ENCODE measurements at regions not wholly inside any gene's neighbourhood (a gene's known extent, or its start where the extent isn't known, plus 50 kb on each side); places are given as distances from the start of the nearest gene placed in this dataset.
"Not testable (repeated sequence)": the region's sequence is repeated elsewhere in the genome, so short reads cannot be mapped to it uniquely, and the experiment has no call there.

DNA sequence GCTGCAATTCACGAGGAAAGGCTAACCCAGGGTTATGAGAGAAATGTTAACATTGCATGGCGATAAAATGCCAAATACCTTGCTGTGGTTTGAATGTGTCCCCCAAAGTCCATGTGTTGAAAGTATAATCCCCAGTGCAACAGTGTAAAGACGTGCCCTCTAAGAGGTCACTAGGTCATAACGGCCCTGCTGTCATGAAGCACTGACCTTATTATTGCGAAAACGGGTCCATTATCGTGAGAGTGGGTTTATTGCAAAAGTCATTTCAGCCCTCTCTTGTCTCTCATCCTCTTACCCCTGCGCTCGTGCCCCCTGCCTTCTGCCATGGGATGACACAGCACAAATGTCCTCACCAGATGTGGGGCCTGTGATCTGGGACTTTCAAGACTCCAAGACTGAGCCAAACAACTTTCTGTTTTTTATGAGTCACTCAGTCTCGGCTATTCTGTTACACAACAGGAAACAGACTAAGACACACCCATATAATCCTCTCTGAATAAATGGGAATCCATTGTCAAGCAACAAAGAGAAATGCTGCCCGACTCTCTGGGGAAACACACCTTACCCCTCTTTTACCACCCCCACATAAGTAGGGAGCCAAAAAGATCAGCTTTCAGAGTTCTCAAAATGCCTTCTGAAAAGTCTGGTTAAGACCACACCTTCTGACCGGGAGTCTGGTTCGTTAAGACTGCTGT, 73.1 kb upstream of the UCN3 start:
- H3K36me3 ChIP-seq (ENCODE audit: insufficient read depth, low read length) = no peaks in the 10 kb centered on the region
- no peaks in the 10 kb centered on the region for H3K9me2 ChIP-seq (ENCODE audit: insufficient read depth, low read length)
- H3K79me2 ChIP-seq (ENCODE audit: insufficient read depth, low read depth, low read length) = no peaks in the 10 kb centered on the region
- H3K27ac ChIP-seq (ENCODE audit: low read depth, low read length, poor library complexity, severe bottlenecking) = no peak overlapping the region
- BruUV-seq (replicated peaks) = no TSS peak
- TF ChIP-seq CTCF (conservative IDR thresholded peaks at IDR 0.05; ENCODE audit: low read length) = no peak
- no peak for TF ChIP-seq EZH2phosphoT487 (IDR thresholded peaks at IDR 0.05; ENCODE audit: borderline replicate concordance, low read depth, low read length)
- intact Hi-C loops (cut with micrococcal nuclease; ENCODE audit: unreplicated experiment) = no loop called here
- H2AFZ ChIP-seq (ENCODE audit: low read length) = 0 out of 2 replicates have a peak overlapping the region, but pooled peaks have one; percentile 8
- H3K4me2 ChIP-seq (ENCODE audit: low read length) = no peak overlapping the region
- no peak overlapping the region for H3K4me3 ChIP-seq (ENCODE audit: low read depth, low read length, poor library complexity, severe bottlenecking)
- H3K9me3 ChIP-seq (ENCODE audit: low read length) = no peaks in the 10 kb centered on the region
- ChIA-PET CTCF (ENCODE audit: unreplicated experiment) (no interaction called here), POLR2A (no interaction called here)
- H4K20me1 ChIP-seq (ENCODE audit: insufficient read depth, low read length) = no peaks in the 10 kb centered on the region
- H3K4me1 ChIP-seq (ENCODE audit: insufficient read depth, low read length, poor library complexity, severe bottlenecking) = no peaks in the 10 kb centered on the region
- no peak for DNase-seq (ENCODE audit: low spot score)

DNA sequence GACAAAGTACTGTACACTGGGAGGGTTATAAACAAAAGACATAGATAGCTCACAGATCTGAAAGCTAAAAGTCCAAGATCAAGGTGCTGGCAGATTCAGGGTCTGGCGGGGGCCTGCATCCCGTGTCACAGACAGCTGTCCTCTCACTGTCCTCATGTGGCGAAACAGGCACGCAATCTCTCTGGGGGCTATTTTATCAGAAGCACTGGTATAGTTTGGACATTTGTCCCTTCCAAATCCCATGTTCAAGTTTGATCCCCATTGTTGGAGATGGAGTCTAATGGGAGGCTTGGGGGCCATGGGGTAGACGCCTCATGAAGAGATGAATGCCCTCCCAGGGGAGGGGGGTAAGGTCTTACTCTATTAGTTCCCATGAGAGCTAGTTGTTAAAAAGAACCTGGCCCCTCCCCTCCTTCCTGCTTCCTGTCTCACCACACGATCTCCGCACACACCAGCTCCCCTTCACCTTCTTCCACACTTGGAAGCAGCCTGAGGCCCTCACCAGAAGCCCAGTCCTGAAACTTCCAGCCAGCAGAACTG, 72.5 kb upstream of the UCN3 start:
- Histone ChIP-seq H3K9me2 (ENCODE audit: insufficient read depth, low read length) (no peaks in the 10 kb centered on the region), H2AFZ (ENCODE audit: low read length) (0 out of 2 replicates have a peak overlapping the region, but pooled peaks have one; percentile 8), H3K4me3 (ENCODE audit: low read depth, low read length, poor library complexity, severe bottlenecking) (no peak overlapping the region), H3K9me3 (ENCODE audit: low read length) (no peaks in the 10 kb centered on the region), H3K36me3 (ENCODE audit: insufficient read depth, low read length) (no peaks in the 10 kb centered on the region), H3K79me2 (ENCODE audit: insufficient read depth, low read depth, low read length) (no peaks in the 10 kb centered on the region), H3K4me2 (ENCODE audit: low read length) (no peak overlapping the region), H3K27ac (ENCODE audit: low read depth, low read length, poor library complexity, severe bottlenecking) (no peak overlapping the region), H4K20me1 (ENCODE audit: insufficient read depth, low read length) (no peaks in the 10 kb centered on the region), H3K4me1 (ENCODE audit: insufficient read depth, low read length, poor library complexity, severe bottlenecking) (no peaks in the 10 kb centered on the region)
- no peak for TF ChIP-seq EZH2phosphoT487 (IDR thresholded peaks at IDR 0.05; ENCODE audit: borderline replicate concordance, low read depth, low read length)
- no peak for TF ChIP-seq CTCF (conservative IDR thresholded peaks at IDR 0.05; ENCODE audit: low read length)
- intact Hi-C loops (cut with micrococcal nuclease; ENCODE audit: unreplicated experiment) = no loop called here
- peak; percentile 7 for DNase-seq (ENCODE audit: low spot score)
- ChIA-PET POLR2A (no interaction called here), CTCF (ENCODE audit: unreplicated experiment) (no interaction called here)
- no TSS peak for BruUV-seq (replicated peaks)

GRCh38 chr10:5292970-5293369, 71.8 kb upstream of the UCN3 start:
- H3K4me3 ChIP-seq (ENCODE audit: low read depth, low read length, poor library complexity, severe bottlenecking); H3K4me2 ChIP-seq (ENCODE audit: low read length); H3K9me2 ChIP-seq (ENCODE audit: insufficient read depth, low read length); H3K9me3 ChIP-seq (ENCODE audit: low read length); H4K20me1 ChIP-seq (ENCODE audit: insufficient read depth, low read length); H3K4me1 ChIP-seq (ENCODE audit: insufficient read depth, low read length, poor library complexity, severe bottlenecking); BruUV-seq (replicated peaks); H3K27ac ChIP-seq (ENCODE audit: low read depth, low read length, poor library complexity, severe bottlenecking); DNase-seq (ENCODE audit: low spot score); CTCF ChIA-PET (ENCODE audit: unreplicated experiment); H2AFZ ChIP-seq (ENCODE audit: low read length); intact Hi-C loops (cut with micrococcal nuclease; ENCODE audit: unreplicated experiment); H3K36me3 ChIP-seq (ENCODE audit: insufficient read depth, low read length); POLR2A ChIA-PET; H3K79me2 ChIP-seq (ENCODE audit: insufficient read depth, low read depth, low read length): not testable (repeated sequence)
